AG04450 (cell line): ENCODE measurements at regions not wholly inside any gene's neighbourhood (a gene's known extent, or its start where the extent isn't known, plus 50 kb on each side); places are given as distances from the start of the nearest gene placed in this dataset.

Experiments used
- CTCF ChIA-PET: fragments of 300-600, 350-600 bp; formaldehyde crosslinking; extraction: SDS; loops from one replicate; lab custom pipeline; 2022; ENCODE audit warnings: antibody characterized with exemption, inconsistent platforms; lab: Charles Lee
- POLR2A ChIA-PET: fragments of 350-600 bp; formaldehyde crosslinking; extraction: SDS; loops from one replicate; lab custom pipeline; 2021; ENCODE audit warnings: antibody characterized with exemption, inconsistent platforms; lab: Yijun Ruan, JAX
- DNase-seq: peaks from one replicate; pipeline ENCODE4 v3.0.0-alpha.2; 2011; ENCODE audit warnings: low read depth, low spot score
- H3K27ac ChIP-seq: one replicate; pipeline ENCODE4 v1.5.1; 2012; ENCODE audit warnings: low read depth, low read length, control low read depth
- H3K27me3 ChIP-seq: one replicate; pipeline ENCODE4 v1.6.0; 2012; ENCODE audit warnings: low read length; ENCODE audit not compliant: control insufficient read depth, insufficient read depth
- H3K4me3 ChIP-seq: 2 replicates; pipeline ENCODE4 v1.5.1; 2011; ENCODE audit warnings: mild to moderate bottlenecking, low read depth, low read length, control low read depth
- H3K9me3 ChIP-seq: 2 replicates; pipeline ENCODE4 v1.5.1; 2012; ENCODE audit warnings: low read length; ENCODE audit not compliant: control insufficient read depth, insufficient read depth
- TF ChIP-seq, protein P1 (sequence below): IDR thresholded peaks from 2 replicates; pipeline ENCODE4 v1.5.1; 2011; ENCODE audit warnings: low read depth, low read length, control low read depth, inconsistent platforms

DNA sequence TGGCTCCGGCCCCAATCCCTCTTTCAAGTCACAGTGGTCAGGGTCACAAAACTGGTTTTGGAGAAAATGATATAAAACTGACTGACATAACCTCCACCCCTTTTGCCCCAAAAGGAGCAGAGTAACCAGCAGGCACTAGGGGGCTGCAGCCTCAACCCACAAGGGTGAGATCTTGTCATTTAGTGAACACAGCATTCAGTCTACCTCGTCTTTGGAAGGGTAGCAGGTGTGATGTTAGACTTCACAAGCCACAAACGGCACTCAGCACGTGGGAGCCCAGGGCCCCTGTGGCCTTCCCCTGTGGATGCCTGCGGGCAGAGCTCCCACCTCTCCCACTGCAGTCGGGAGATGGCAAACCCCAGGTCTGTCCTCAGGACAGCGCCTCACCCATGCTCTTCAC, 372.1 kb upstream of the MYT1L start:
- TF ChIP-seq, protein P1, sequence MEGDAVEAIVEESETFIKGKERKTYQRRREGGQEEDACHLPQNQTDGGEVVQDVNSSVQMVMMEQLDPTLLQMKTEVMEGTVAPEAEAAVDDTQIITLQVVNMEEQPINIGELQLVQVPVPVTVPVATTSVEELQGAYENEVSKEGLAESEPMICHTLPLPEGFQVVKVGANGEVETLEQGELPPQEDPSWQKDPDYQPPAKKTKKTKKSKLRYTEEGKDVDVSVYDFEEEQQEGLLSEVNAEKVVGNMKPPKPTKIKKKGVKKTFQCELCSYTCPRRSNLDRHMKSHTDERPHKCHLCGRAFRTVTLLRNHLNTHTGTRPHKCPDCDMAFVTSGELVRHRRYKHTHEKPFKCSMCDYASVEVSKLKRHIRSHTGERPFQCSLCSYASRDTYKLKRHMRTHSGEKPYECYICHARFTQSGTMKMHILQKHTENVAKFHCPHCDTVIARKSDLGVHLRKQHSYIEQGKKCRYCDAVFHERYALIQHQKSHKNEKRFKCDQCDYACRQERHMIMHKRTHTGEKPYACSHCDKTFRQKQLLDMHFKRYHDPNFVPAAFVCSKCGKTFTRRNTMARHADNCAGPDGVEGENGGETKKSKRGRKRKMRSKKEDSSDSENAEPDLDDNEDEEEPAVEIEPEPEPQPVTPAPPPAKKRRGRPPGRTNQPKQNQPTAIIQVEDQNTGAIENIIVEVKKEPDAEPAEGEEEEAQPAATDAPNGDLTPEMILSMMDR = no peak
- Histone ChIP-seq H3K9me3 (peaks cover 58% of the 10 kb centered on the region), H3K4me3 (no peak overlapping the region), H3K27ac (no peak overlapping the region), H3K27me3 (no peaks in the 10 kb centered on the region)
- CTCF ChIA-PET = no interaction called here
- DNase-seq = no peak
- POLR2A ChIA-PET = no interaction called here

DNA sequence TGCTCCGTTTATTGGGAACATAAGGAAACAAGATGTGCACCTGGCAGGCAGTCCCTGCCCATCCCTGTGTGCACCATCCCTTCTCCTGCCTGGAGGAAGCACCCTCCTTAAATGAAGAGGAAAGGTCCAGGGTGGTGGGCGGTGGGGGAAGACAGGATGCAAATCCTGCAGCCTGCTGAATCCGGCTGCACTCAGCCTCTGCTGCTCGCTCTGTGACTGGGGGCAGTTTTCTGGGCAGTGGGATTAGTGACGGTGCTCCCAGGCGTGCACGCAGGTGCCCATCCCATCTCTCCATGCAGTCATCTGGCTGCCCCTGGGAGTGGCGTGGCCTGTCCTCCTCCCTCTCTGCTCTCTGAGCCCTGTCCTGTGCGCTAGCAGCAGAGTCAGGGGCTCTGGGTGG, 371.3 kb upstream of the MYT1L start:
- ChIA-PET POLR2A (no interaction called here), CTCF (no interaction called here)
- Histone ChIP-seq H3K4me3 (no peak overlapping the region), H3K9me3 (peaks cover 59% of the 10 kb centered on the region), H3K27me3 (no peaks in the 10 kb centered on the region), H3K27ac (no peak overlapping the region)
- no peak for DNase-seq
- TF ChIP-seq, protein P1 = no peak

DNA sequence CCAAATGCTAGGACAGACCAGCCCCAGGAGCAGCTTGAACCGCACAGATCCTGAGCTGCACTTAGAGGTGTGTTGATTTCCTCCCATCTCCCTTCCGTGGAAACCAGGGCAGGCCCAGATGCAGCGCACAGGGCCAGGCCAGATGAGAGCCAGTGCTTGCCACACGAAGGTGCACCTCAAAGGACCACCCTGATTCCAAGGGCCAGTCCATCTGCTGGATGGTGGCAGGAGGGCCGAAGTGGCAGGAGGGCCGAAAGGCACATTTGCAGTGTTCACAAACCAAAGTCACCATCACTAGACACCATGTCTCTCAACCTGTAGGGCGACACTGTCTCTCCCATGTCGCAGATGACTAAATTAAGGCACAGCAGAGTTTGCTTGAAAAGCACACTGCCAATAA, 370.7 kb upstream of the MYT1L start:
- Histone ChIP-seq H3K27ac (no peak overlapping the region), H3K27me3 (no peaks in the 10 kb centered on the region), H3K9me3 (peaks cover 61% of the 10 kb centered on the region), H3K4me3 (no peak overlapping the region)
- TF ChIP-seq, protein P1 = no peak
- ChIA-PET CTCF (no interaction called here), POLR2A (no interaction called here)
- DNase-seq = no peak

DNA sequence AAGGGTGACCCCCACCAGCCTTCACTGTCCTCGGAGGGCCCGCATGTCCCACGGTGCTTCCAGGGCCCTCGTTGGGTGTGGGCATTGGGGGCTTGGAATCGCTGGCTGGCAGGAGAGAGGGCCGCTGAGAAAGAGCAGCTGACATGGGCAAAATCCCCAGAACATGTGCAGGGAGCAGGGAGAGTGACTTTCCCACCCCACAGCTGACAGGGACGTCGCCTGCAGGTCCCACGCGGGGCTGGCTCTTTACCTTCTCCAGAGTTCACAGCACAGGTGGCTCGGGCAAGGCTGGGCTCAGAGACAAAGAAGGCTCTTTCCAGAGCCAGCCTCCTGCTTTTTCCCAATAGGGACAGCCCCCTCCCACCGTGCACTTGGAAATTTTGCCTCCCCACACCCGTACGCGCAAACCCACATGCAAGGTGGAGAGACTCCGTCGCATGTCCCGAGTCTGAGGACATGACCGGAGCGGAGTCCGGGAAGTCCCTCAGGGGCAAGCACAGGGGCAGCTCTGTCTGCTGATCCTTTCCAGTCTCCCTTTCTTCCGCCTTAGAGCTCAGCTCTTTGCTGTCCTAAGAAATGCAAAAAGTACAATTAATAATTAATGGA, 370.2 kb upstream of the MYT1L start:
- Histone ChIP-seq H3K9me3 (peaks cover 61% of the 10 kb centered on the region), H3K27ac (no peak overlapping the region), H3K27me3 (no peaks in the 10 kb centered on the region), H3K4me3 (no peak overlapping the region)
- TF ChIP-seq, protein P1 = no peak
- DNase-seq = no peak
- ChIA-PET POLR2A (no interaction called here), CTCF (no interaction called here)

DNA sequence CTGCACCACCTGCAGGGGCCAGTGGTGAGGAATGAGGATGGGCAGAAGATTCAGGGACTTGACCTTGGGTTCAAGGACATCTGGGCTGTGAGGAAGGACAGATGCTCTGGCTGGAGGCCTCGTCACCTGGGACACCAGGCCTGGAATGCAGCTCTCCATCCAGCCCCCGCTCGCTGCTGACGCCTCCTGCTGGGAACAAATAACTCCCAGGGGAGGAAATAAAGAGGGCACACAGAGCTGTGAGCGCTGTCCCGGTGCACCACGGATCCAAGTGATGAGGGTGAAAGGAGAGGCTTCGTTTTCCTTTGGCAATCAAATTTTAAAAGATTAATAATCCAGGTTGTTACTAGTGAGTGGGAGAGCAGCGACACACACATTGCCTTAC, 368.0 kb upstream of the MYT1L start:
- TF ChIP-seq, protein P1 = no peak
- no peaks in the 10 kb centered on the region for H3K27me3 ChIP-seq
- H3K9me3 ChIP-seq = peaks cover 43% of the 10 kb centered on the region
- ChIA-PET POLR2A (no interaction called here), CTCF (interaction anchor here (0.6 kb wide), 1 partner anchor 695 kb away, joined by 6 read pairs; no protein-coding TSS in a partner anchor)
- H3K27ac ChIP-seq = no peak overlapping the region
- H3K4me3 ChIP-seq = no peak overlapping the region
- no peak for DNase-seq
